ENCODE measurements at regions not wholly inside any gene's neighbourhood (a gene's known extent, or its start where the extent isn't known, plus 50 kb on each side); places are given as distances from the start of the nearest gene placed in this dataset.

GRCh38 chrX:15909605-15910004 lies 55.0 kb upstream of the AP1S2 start (continued):
- TF ChIP-seq ARNTL (CRISPR knock-in tag; IDR thresholded peaks at IDR 0.05; ENCODE audit: borderline replicate concordance, low read depth) (no peak), ZC3H10 (CRISPR knock-in tag; IDR thresholded peaks at IDR 0.05) (no peak), TCF4 (CRISPR knock-in tag; IDR thresholded peaks at IDR 0.05; ENCODE audit: borderline replicate concordance) (no peak), GLIS3 (CRISPR knock-in tag; IDR thresholded peaks at IDR 0.05) (no peak), CSDC2 (CRISPR knock-in tag; IDR thresholded peaks at IDR 0.05) (no peak), RARB (CRISPR knock-in tag; IDR thresholded peaks at IDR 0.05) (no peak), TOX (CRISPR knock-in tag; IDR thresholded peaks at IDR 0.05; ENCODE audit: borderline replicate concordance) (no peak), ISL1 (CRISPR knock-in tag; IDR thresholded peaks at IDR 0.05) (no peak), BACH2 (CRISPR knock-in tag; IDR thresholded peaks at IDR 0.05; ENCODE audit: borderline replicate concordance) (no peak)

GRCh38 chrX:15908603-15909290 lies 54.1 kb upstream of the AP1S2 start:
- no peak for ATAC-seq
- TF ChIP-seq GLIS3 (CRISPR knock-in tag; IDR thresholded peaks at IDR 0.05) (no peak), ESRRG (CRISPR knock-in tag; IDR thresholded peaks at IDR 0.05) (no peak), RARB (CRISPR knock-in tag; IDR thresholded peaks at IDR 0.05) (no peak), ISL1 (CRISPR knock-in tag; IDR thresholded peaks at IDR 0.05) (no peak), TSHZ2 (CRISPR knock-in tag; IDR thresholded peaks at IDR 0.05) (no peak), ZNF70 (CRISPR knock-in tag; IDR thresholded peaks at IDR 0.05) (no peak)

GRCh38 chrX:15906041-15906943 lies 51.7 kb upstream of the AP1S2 start:
- TF ChIP-seq ZFP3 (CRISPR knock-in tag; IDR thresholded peaks at IDR 0.05), result no peak
- no peak for TF ChIP-seq ZC3H10 (CRISPR knock-in tag; IDR thresholded peaks at IDR 0.05)
- no peak for TF ChIP-seq CSRNP3 (CRISPR knock-in tag; IDR thresholded peaks at IDR 0.05)
- no peak for TF ChIP-seq ZNF70 (CRISPR knock-in tag; IDR thresholded peaks at IDR 0.05)
- TF ChIP-seq RARB (CRISPR knock-in tag; IDR thresholded peaks at IDR 0.05), result no peak
- TF ChIP-seq TSHZ2 (CRISPR knock-in tag; IDR thresholded peaks at IDR 0.05), result no peak
- TF ChIP-seq BACH2 (CRISPR knock-in tag; IDR thresholded peaks at IDR 0.05; ENCODE audit: borderline replicate concordance), result no peak
- TF ChIP-seq ZFP30 (CRISPR knock-in tag; IDR thresholded peaks at IDR 0.05), result no peak
- no peak for TF ChIP-seq CREB5 (CRISPR knock-in tag; IDR thresholded peaks at IDR 0.05; ENCODE audit: low read depth)
- no peak for TF ChIP-seq GLIS3 (CRISPR knock-in tag; IDR thresholded peaks at IDR 0.05)
- no peak for TF ChIP-seq CSDC2 (CRISPR knock-in tag; IDR thresholded peaks at IDR 0.05)
- no peak for TF ChIP-seq TCF4 (CRISPR knock-in tag; IDR thresholded peaks at IDR 0.05; ENCODE audit: borderline replicate concordance)
- TF ChIP-seq SNAI2 (CRISPR knock-in tag; IDR thresholded peaks at IDR 0.05), result no peak
- no peak for TF ChIP-seq PATZ1 (CRISPR knock-in tag; IDR thresholded peaks at IDR 0.05; ENCODE audit: borderline replicate concordance)
- no peak for TF ChIP-seq TOX (CRISPR knock-in tag; IDR thresholded peaks at IDR 0.05; ENCODE audit: borderline replicate concordance)
- no peak for ATAC-seq
